Astrocyte (in vitro differentiated cells and primary cell): ENCODE measurements at regions not wholly inside any gene's neighbourhood (a gene's known extent, or its start where the extent isn't known, plus 50 kb on each side); places are given as distances from the start of the nearest gene placed in this dataset.
"Not testable (repeated sequence)": the region's sequence is repeated elsewhere in the genome, so short reads cannot be mapped to it uniquely, and the experiment has no call there.

Source experiments
- DNase-seq: peaks from one replicate; pipeline ENCODE4 v3.0.0-alpha.2; 2010; ENCODE audit warnings: low read depth
- FAIRE-seq: peaks from 2 replicates; lab custom pipeline; 2011; peaks lifted over from hg19 to GRCh38; lab: Jason Lieb, UNC
- H2AFZ ChIP-seq: 2 replicates; pipeline ENCODE4 v1.6.0; 2012; ENCODE audit warnings: low read depth, low read length, inconsistent platforms
- H3K27ac ChIP-seq: 2 replicates; pipeline ENCODE4 v1.5.1; 2011; ENCODE audit warnings: low read depth, low read length, inconsistent platforms
- H3K27me3 ChIP-seq: 2 replicates; pipeline ENCODE4 v1.6.0; 2011; ENCODE audit warnings: low read length, inconsistent platforms; ENCODE audit not compliant: insufficient read depth
- H3K36me3 ChIP-seq: 2 replicates; pipeline ENCODE4 v1.5.1; 2011; ENCODE audit warnings: low read length, inconsistent platforms; ENCODE audit not compliant: insufficient read depth
- H3K4me1 ChIP-seq: 2 replicates; pipeline ENCODE4 v1.5.1; 2011; ENCODE audit warnings: low read length, inconsistent platforms; ENCODE audit not compliant: insufficient read depth
- H3K4me2 ChIP-seq: 2 replicates; pipeline ENCODE4 v1.6.0; 2012; ENCODE audit warnings: low read length, inconsistent platforms
- H3K4me3 ChIP-seq: 2 replicates; pipeline ENCODE4 v1.5.1; 2011; ENCODE audit warnings: low read depth, mild to moderate bottlenecking, low read length, inconsistent platforms; ENCODE audit not compliant: insufficient read depth
- H3K79me2 ChIP-seq: 2 replicates; pipeline ENCODE4 v1.6.0; 2012; ENCODE audit warnings: mild to moderate bottlenecking, low read length, inconsistent platforms; ENCODE audit not compliant: insufficient read depth
- H3K9ac ChIP-seq: 2 replicates; pipeline ENCODE4 v1.6.0; 2012; ENCODE audit warnings: mild to moderate bottlenecking, low read length, inconsistent platforms
- H3K9me3 ChIP-seq: 2 replicates; pipeline ENCODE4 v1.5.1; 2012; ENCODE audit warnings: low read depth, mild to moderate bottlenecking, low read length, inconsistent platforms; ENCODE audit not compliant: insufficient read depth
- H4K20me1 ChIP-seq: 2 replicates; pipeline ENCODE4 v1.6.0; 2012; ENCODE audit warnings: low read length, inconsistent platforms; ENCODE audit not compliant: insufficient read depth
- H3K27ac Mint-ChIP-seq: one replicate; pipeline ENCODE4 v1.8.0; 2021; ENCODE audit warnings: mild to moderate bottlenecking, mixed read lengths; ENCODE audit not compliant: unreplicated experiment
- H3K27me3 Mint-ChIP-seq: one replicate; pipeline ENCODE4 v1.8.0; 2021; ENCODE audit warnings: low read depth, mixed read lengths; ENCODE audit not compliant: unreplicated experiment
- H3K36me3 Mint-ChIP-seq: one replicate; pipeline ENCODE4 v1.8.0; 2021; ENCODE audit warnings: low read depth, mixed read lengths; ENCODE audit not compliant: unreplicated experiment
- H3K4me1 Mint-ChIP-seq: one replicate; pipeline ENCODE4 v1.8.0; 2021; ENCODE audit warnings: low read depth, mixed read lengths; ENCODE audit not compliant: unreplicated experiment
- H3K4me3 Mint-ChIP-seq: one replicate; pipeline ENCODE4 v1.8.0; 2021; ENCODE audit warnings: mild to moderate bottlenecking, moderate library complexity, mixed read lengths; ENCODE audit not compliant: unreplicated experiment
- H3K9me3 Mint-ChIP-seq: one replicate; pipeline ENCODE4 v1.8.0; 2021; ENCODE audit warnings: mild to moderate bottlenecking, mixed read lengths; ENCODE audit not compliant: unreplicated experiment

GRCh38 chrX:89631858-89632257 is 289.9 kb upstream of the TGIF2LX start:
- H3K4me3 Mint-ChIP-seq, H3K4me1 Mint-ChIP-seq, H3K9me3 ChIP-seq, H3K27me3 Mint-ChIP-seq, H3K4me1 ChIP-seq, H3K27me3 ChIP-seq, H3K36me3 ChIP-seq, H3K4me3 ChIP-seq, H3K79me2 ChIP-seq, H3K27ac ChIP-seq, H3K4me2 ChIP-seq, H3K36me3 Mint-ChIP-seq, DNase-seq, H3K9me3 Mint-ChIP-seq, H3K27ac Mint-ChIP-seq, H2AFZ ChIP-seq, FAIRE-seq, H4K20me1 ChIP-seq, H3K9ac ChIP-seq: not testable (repeated sequence)

DNA sequence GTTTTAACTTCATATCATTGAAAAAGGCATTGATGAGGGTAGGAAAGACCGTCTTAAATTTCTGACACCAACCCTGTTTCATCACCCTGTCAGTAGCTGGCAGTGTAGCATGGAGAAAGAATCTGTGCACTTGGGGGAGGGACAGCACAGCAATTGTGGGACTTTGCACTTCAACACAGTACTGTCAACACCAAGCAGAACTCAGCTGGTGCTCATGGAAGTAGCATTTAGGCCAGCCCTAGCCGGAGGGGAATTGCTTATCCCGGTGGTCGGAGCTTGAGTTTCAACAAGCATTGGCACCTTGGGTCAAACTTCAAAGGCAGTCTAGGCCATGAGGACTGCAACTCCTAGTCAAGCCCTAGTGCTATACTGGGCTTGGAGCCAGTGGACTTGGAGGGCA is 285.8 kb upstream of the TGIF2LX start:
- H3K27ac ChIP-seq, H3K4me2 ChIP-seq, H3K4me1 ChIP-seq, H3K4me3 ChIP-seq, H3K36me3 Mint-ChIP-seq, H3K9ac ChIP-seq, H3K4me3 Mint-ChIP-seq, FAIRE-seq, H3K36me3 ChIP-seq, H3K27ac Mint-ChIP-seq, H3K4me1 Mint-ChIP-seq, H3K27me3 ChIP-seq, H3K9me3 ChIP-seq, H3K79me2 ChIP-seq, DNase-seq, H3K9me3 Mint-ChIP-seq, H4K20me1 ChIP-seq, H3K27me3 Mint-ChIP-seq, H2AFZ ChIP-seq: not testable (repeated sequence)

DNA sequence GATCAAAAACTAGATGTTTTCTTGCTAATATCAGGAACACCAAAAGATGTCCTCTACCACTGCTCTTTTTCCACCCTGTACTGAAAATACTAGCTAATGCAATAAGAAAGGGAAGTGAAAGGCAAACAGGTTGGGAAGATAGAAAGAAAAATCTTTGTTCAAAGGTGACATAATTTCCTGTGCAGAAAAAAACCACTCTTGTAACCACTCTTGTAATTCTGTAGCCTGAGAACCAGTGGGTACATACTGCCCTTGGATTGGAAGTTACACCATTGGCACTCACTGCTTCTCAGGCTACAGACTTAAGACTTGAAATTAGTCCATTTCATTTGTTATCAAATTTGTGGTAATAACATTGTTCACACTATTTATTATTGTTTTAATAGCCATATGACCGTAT is 263.0 kb upstream of the TGIF2LX start:
- peak; percentile 72 for FAIRE-seq
- not testable (repeated sequence) for H2AFZ ChIP-seq, H3K4me3 Mint-ChIP-seq, H3K27ac Mint-ChIP-seq, H3K27me3 ChIP-seq, H3K4me1 Mint-ChIP-seq, H3K4me3 ChIP-seq, H3K36me3 Mint-ChIP-seq, DNase-seq, H4K20me1 ChIP-seq, H3K79me2 ChIP-seq, H3K4me1 ChIP-seq, H3K27me3 Mint-ChIP-seq, H3K9me3 ChIP-seq, H3K9me3 Mint-ChIP-seq, H3K27ac ChIP-seq, H3K4me2 ChIP-seq, H3K9ac ChIP-seq, H3K36me3 ChIP-seq

GRCh38 chrX:89706481-89706880 is 215.2 kb upstream of the TGIF2LX start:
- H3K27me3 Mint-ChIP-seq, H3K4me2 ChIP-seq, H3K9ac ChIP-seq, H2AFZ ChIP-seq, H3K9me3 ChIP-seq, FAIRE-seq, H3K9me3 Mint-ChIP-seq, H3K79me2 ChIP-seq, H3K4me3 ChIP-seq, H3K4me1 Mint-ChIP-seq, H4K20me1 ChIP-seq, H3K27ac ChIP-seq, H3K4me3 Mint-ChIP-seq, H3K36me3 Mint-ChIP-seq, H3K27me3 ChIP-seq, DNase-seq, H3K27ac Mint-ChIP-seq, H3K4me1 ChIP-seq, H3K36me3 ChIP-seq: not testable (repeated sequence)

DNA sequence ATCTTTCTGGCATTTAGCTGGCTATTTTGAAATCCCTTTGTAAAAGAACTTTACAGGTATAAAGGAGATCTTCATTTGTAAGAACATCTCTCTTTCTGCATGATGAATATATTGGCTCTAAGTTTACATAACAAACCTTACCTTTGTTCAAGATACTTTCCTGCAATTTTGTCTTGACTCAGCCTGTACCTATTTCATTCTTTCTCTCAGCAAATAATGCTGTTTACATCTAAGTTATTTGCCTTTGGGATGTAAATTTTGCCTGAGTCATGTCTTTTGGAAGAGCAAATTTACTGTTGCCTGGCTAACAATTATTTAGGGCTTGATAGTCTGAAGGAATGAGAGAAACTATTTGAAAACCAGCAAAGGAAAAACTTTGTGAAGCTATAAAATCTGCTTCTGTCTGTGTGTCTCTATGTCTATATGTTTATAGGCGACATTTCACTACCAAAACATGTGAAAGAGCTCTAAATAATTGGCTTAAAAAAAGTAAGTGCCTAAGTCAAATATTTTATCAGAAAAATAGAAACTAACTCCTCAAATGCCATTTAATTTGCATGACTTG is 214.3 kb upstream of the TGIF2LX start:
- not testable (repeated sequence) for H3K9ac ChIP-seq, H2AFZ ChIP-seq, H3K4me1 ChIP-seq, H3K4me3 ChIP-seq, H3K27ac ChIP-seq, H3K9me3 ChIP-seq, DNase-seq, H3K4me2 ChIP-seq, H3K4me1 Mint-ChIP-seq, H3K79me2 ChIP-seq, H3K9me3 Mint-ChIP-seq, H3K36me3 Mint-ChIP-seq, H4K20me1 ChIP-seq, H3K27me3 Mint-ChIP-seq, H3K36me3 ChIP-seq, H3K4me3 Mint-ChIP-seq, H3K27ac Mint-ChIP-seq, H3K27me3 ChIP-seq
- peak; percentile 87 for FAIRE-seq

GRCh38 chrX:89734367-89734766 is 187.3 kb upstream of the TGIF2LX start:
- not testable (repeated sequence) for H3K9me3 Mint-ChIP-seq

More at GRCh38 chrX:89734367-89734766, 187.3 kb upstream of the TGIF2LX start:
- H3K79me2 ChIP-seq, H3K4me3 ChIP-seq, H3K27me3 Mint-ChIP-seq, H3K27me3 ChIP-seq, H3K36me3 Mint-ChIP-seq, H4K20me1 ChIP-seq, H3K4me1 ChIP-seq, DNase-seq, H3K4me3 Mint-ChIP-seq, H3K27ac ChIP-seq, H3K27ac Mint-ChIP-seq, H3K9ac ChIP-seq, H3K4me1 Mint-ChIP-seq, H3K9me3 ChIP-seq, H3K36me3 ChIP-seq, H3K4me2 ChIP-seq, H2AFZ ChIP-seq, FAIRE-seq: not testable (repeated sequence)
